ENCODE measurements at regions not wholly inside any gene's neighbourhood (a gene's known extent, or its start where the extent isn't known, plus 50 kb on each side); places are given as distances from the start of the nearest gene placed in this dataset.

DNA sequence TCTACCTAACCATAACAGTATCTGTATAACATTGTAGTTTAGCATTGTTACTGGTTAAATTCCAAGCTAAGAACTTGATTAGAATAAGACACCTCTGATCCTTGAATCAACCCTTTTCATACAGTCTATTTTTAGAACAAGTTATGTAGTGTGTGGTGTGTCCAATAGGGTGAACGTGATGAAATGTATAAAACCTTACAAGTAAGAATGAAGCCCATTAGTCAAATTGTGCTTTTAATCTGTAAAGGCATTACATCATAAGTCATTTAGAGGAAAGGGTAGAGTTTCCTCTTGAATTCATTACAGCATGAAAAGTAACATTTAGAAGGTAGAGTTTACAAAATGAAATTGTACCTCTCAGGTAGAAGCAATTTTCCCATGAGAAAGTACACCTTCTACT is 479.2 kb downstream of the LTN1 start:
- Histone ChIP-seq H3K79me2 (ENCODE audit: control insufficient read depth, insufficient read depth, low read length) (no peaks in the 10 kb centered on the region), H4K20me1 (replicated peaks; ENCODE audit: control insufficient read depth, insufficient read depth, low read length) (no peaks in the 10 kb centered on the region), H3K4me1 (replicated peaks in 1 of 2; ENCODE audit: control insufficient read depth in 2 of 2, insufficient read depth in 2 of 2, low read length in 2 of 2) (no peaks in the 10 kb centered on the region), H3K4me2 (ENCODE audit: insufficient read depth, low read length) (no peak overlapping the region), H3K9ac (ENCODE audit: insufficient read depth in 1 of 2, low read depth in 2 of 2, low read length in 2 of 2) (no peak overlapping the region), H3K9me3 (replicated peaks; ENCODE audit: control insufficient read depth, insufficient read depth, low read depth, low read length) (no peaks in the 10 kb centered on the region; the same call in 1 of the 2 replicates), H3K4me3 (no peak overlapping the region), H3K36me3 (ENCODE audit: control insufficient read depth, insufficient read depth, low read length) (no peaks in the 10 kb centered on the region), H3K27me3 (ENCODE audit: control insufficient read depth in 2 of 2, insufficient read depth in 2 of 2, low read length in 2 of 2) (no peaks in the 10 kb centered on the region), H2AFZ (ENCODE audit: low read depth, low read length) (no peak overlapping the region), H3K27ac (ENCODE audit: extremely low read depth, low read depth, low read length) (no peak overlapping the region), H3K9me1 (ENCODE audit: control insufficient read depth, insufficient read depth, low read length) (no peaks in the 10 kb centered on the region)
- BruUV-seq (replicated peaks), result no TSS peak
- TF ChIP-seq KLF16 (IDR thresholded peaks at IDR 0.05), result no peak
- no peak for TF ChIP-seq ZBTB17 (CRISPR knock-in tag; IDR thresholded peaks at IDR 0.05)
- no peak for TF ChIP-seq MAFK (IDR thresholded peaks at IDR 0.05; ENCODE audit: low read length)
- no peak for FAIRE-seq
- WGBS (ENCODE audit: insufficient coverage, low coverage, missing lambda C conversion rate), result 0% methylated on average over 1 of the region's 1 CpG
- CTCF ChIA-PET (ENCODE audit: low intra/inter-chr PET ratio), result no interaction called here
- no peak for ATAC-seq
- intact Hi-C loops (cut with micrococcal nuclease) (no loop called here), in situ Hi-C loops (cut with MboI) (no loop called here)
- no peak for DNase-seq (ENCODE audit: extremely low read depth in 1 of 4, low spot score in 3 of 4)
- POLR2A ChIA-PET, result no interaction called here

DNA sequence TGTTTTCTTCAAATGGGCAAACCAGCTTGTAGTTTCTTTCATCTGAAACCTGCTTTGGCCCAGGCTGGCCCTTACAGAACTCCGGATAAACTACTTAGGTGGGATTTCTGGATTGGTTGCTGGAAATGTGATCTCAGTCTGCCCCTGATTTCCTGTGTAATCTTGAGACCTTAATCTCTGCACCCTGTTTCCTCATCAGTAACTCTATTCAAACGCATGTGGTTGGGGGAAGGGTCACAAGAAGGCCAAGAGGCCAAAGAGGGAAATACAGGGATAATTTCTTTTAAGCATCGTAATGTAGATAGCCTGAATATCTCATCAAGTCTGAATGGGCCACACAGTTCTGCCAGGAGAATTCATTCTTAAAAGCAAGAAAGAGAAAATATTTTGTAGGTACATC is 483.6 kb downstream of the LTN1 start:
- Histone ChIP-seq H3K4me2 (ENCODE audit: insufficient read depth, low read length) (no peak overlapping the region), H3K9ac (ENCODE audit: insufficient read depth in 1 of 2, low read depth in 2 of 2, low read length in 2 of 2) (no peak overlapping the region), H3K9me1 (ENCODE audit: control insufficient read depth, insufficient read depth, low read length) (no peaks in the 10 kb centered on the region), H3K27ac (ENCODE audit: extremely low read depth, low read depth, low read length) (no peak overlapping the region), H3K9me3 (replicated peaks; ENCODE audit: control insufficient read depth, insufficient read depth, low read depth, low read length) (no peaks in the 10 kb centered on the region; the same call in 1 of the 2 replicates), H3K79me2 (ENCODE audit: control insufficient read depth, insufficient read depth, low read length) (no peaks in the 10 kb centered on the region), H3K36me3 (ENCODE audit: control insufficient read depth, insufficient read depth, low read length) (no peaks in the 10 kb centered on the region), H3K27me3 (ENCODE audit: control insufficient read depth in 2 of 2, insufficient read depth in 2 of 2, low read length in 2 of 2) (no peaks in the 10 kb centered on the region), H2AFZ (ENCODE audit: low read depth, low read length) (no peak overlapping the region), H3K4me1 (replicated peaks in 1 of 2; ENCODE audit: control insufficient read depth in 2 of 2, insufficient read depth in 2 of 2, low read length in 2 of 2) (no peaks in the 10 kb centered on the region), H3K4me3 (no peak overlapping the region), H4K20me1 (replicated peaks; ENCODE audit: control insufficient read depth, insufficient read depth, low read length) (no peaks in the 10 kb centered on the region)
- 4% methylated on average over 3 of the region's 3 CpGs for WGBS (ENCODE audit: insufficient coverage, low coverage, missing lambda C conversion rate)
- BruUV-seq (replicated peaks), result no TSS peak
- ChIA-PET CTCF (ENCODE audit: low intra/inter-chr PET ratio) (no interaction called here), POLR2A (no interaction called here)
- no peak for ATAC-seq
- in situ Hi-C loops (cut with MboI) (no loop called here), intact Hi-C loops (cut with micrococcal nuclease) (no loop called here)
- no peak for DNase-seq (ENCODE audit: extremely low read depth in 1 of 4, low spot score in 3 of 4)
- FAIRE-seq, result no peak
- no peak for TF ChIP-seq ZNF232 (CRISPR knock-in tag; IDR thresholded peaks at IDR 0.05)
